Activated naive CD8-positive, alpha-beta T cell treated with anti-CD3 and anti-CD28 coated beads, Interleukin-2, amount 50 U/mL, for 24 hours (primary cell): ENCODE measurements at regions not wholly inside any gene's neighbourhood (a gene's known extent, or its start where the extent isn't known, plus 50 kb on each side); places are given as distances from the start of the nearest gene placed in this dataset.

Experiments
- ATAC-seq: fragments of 150-1000 bp; cut with Tn5 transposase; one replicate; pipeline ENCODE4 v1.10.0; 2021
- DNase-seq: peaks from one replicate; pipeline ENCODE4 v3.0.0; 2021
- H3K27ac Mint-ChIP-seq: one replicate; pipeline ENCODE4 v1.8.0; 2021; ENCODE audit warnings: mild to moderate bottlenecking, mixed read lengths
- H3K27me3 Mint-ChIP-seq: one replicate; pipeline ENCODE4 v1.8.0; 2021; ENCODE audit warnings: mixed read lengths
- H3K36me3 Mint-ChIP-seq: one replicate; pipeline ENCODE4 v1.8.0; 2021; ENCODE audit warnings: low read depth, mixed read lengths
- H3K4me1 Mint-ChIP-seq: one replicate; pipeline ENCODE4 v1.8.0; 2021; ENCODE audit warnings: mixed read lengths
- H3K4me3 Mint-ChIP-seq: one replicate; pipeline ENCODE4 v1.8.0; 2021; ENCODE audit warnings: mild to moderate bottlenecking, moderate library complexity, mixed read lengths
- H3K9me3 Mint-ChIP-seq: one replicate; pipeline ENCODE4 v1.8.0; 2021; ENCODE audit warnings: mixed read lengths

- DNase-seq, result peak; percentile 23
- H3K36me3 Mint-ChIP-seq, result no peaks in the 10 kb centered on the region
- no peak overlapping the region for H3K27ac Mint-ChIP-seq
- H3K4me3 Mint-ChIP-seq, result no peak overlapping the region
- H3K9me3 Mint-ChIP-seq, result no peaks in the 10 kb centered on the region
- ATAC-seq, result peak; percentile 54
- H3K4me1 Mint-ChIP-seq, result peaks cover 3% of the 10 kb centered on the region
- peaks cover 2% of the 10 kb centered on the region for H3K27me3 Mint-ChIP-seq
Observed at GRCh38 chr2:60641811-60642788, 88.6 kb upstream of the BCL11A start.

GRCh38 chr2:60643747-60644146, 90.3 kb upstream of the BCL11A start:
- Mint-ChIP-seq H3K4me3 (no peak overlapping the region), H3K27ac (no peak overlapping the region), H3K36me3 (no peaks in the 10 kb centered on the region), H3K27me3 (peaks cover 2% of the 10 kb centered on the region), H3K4me1 (peaks cover 3% of the 10 kb centered on the region), H3K9me3 (no peaks in the 10 kb centered on the region)
- no peak for ATAC-seq
- no peak for DNase-seq

- peaks cover 3% of the 10 kb centered on the region for H3K4me1 Mint-ChIP-seq
- DNase-seq, result no peak
- no peak overlapping the region for H3K27ac Mint-ChIP-seq
- peaks cover 2% of the 10 kb centered on the region for H3K27me3 Mint-ChIP-seq
- H3K36me3 Mint-ChIP-seq, result no peaks in the 10 kb centered on the region
- no peaks in the 10 kb centered on the region for H3K9me3 Mint-ChIP-seq
- H3K4me3 Mint-ChIP-seq, result no peak overlapping the region
- ATAC-seq, result no peak
Observed at GRCh38 chr2:60644951-60645350, 91.5 kb upstream of the BCL11A start.

GRCh38 chr2:60648191-60648590, 94.7 kb upstream of the BCL11A start:
- H3K36me3 Mint-ChIP-seq, result no peaks in the 10 kb centered on the region
- H3K4me1 Mint-ChIP-seq, result no peaks in the 10 kb centered on the region
- no peak overlapping the region for H3K4me3 Mint-ChIP-seq
- DNase-seq (no peak), ATAC-seq (no peak)
- H3K27me3 Mint-ChIP-seq, result no peaks in the 10 kb centered on the region
- H3K27ac Mint-ChIP-seq, result no peak overlapping the region
- no peaks in the 10 kb centered on the region for H3K9me3 Mint-ChIP-seq

GRCh38 chr2:60649721-60650120, 96.3 kb upstream of the BCL11A start:
- Mint-ChIP-seq H3K36me3 (no peaks in the 10 kb centered on the region), H3K4me1 (no peaks in the 10 kb centered on the region), H3K27me3 (peaks cover 2% of the 10 kb centered on the region), H3K4me3 (no peak overlapping the region), H3K9me3 (no peaks in the 10 kb centered on the region), H3K27ac (no peak overlapping the region)
- DNase-seq (no peak), ATAC-seq (no peak)

GRCh38 chr2:60652832-60653340, 99.4 kb upstream of the BCL11A start:
- Mint-ChIP-seq H3K27me3 (peaks cover 2% of the 10 kb centered on the region), H3K36me3 (no peaks in the 10 kb centered on the region), H3K4me3 (no peak overlapping the region), H3K4me1 (no peaks in the 10 kb centered on the region), H3K27ac (no peak overlapping the region), H3K9me3 (no peaks in the 10 kb centered on the region)
- DNase-seq, result no peak
- no peak for ATAC-seq

- peak; percentile 59 for ATAC-seq
- no peak for DNase-seq
- H3K4me3 Mint-ChIP-seq, result no peak overlapping the region
- no peaks in the 10 kb centered on the region for H3K36me3 Mint-ChIP-seq
- no peaks in the 10 kb centered on the region for H3K9me3 Mint-ChIP-seq
- no peak overlapping the region for H3K27ac Mint-ChIP-seq
- H3K4me1 Mint-ChIP-seq, result peaks cover 6% of the 10 kb centered on the region
- H3K27me3 Mint-ChIP-seq, result peaks cover 5% of the 10 kb centered on the region
Observed at GRCh38 chr2:60657673-60658072, 98.4 kb upstream of the PAPOLG start.

- no peak for ATAC-seq
- Mint-ChIP-seq H3K27me3 (peaks cover 3% of the 10 kb centered on the region), H3K4me3 (no peak overlapping the region), H3K27ac (no peak overlapping the region), H3K9me3 (no peaks in the 10 kb centered on the region), H3K36me3 (no peaks in the 10 kb centered on the region), H3K4me1 (peaks cover 12% of the 10 kb centered on the region)
- DNase-seq, result no peak
Observed at GRCh38 chr2:60659026-60659425, 97.0 kb upstream of the PAPOLG start.

GRCh38 chr2:60661073-60661738, 94.9 kb upstream of the PAPOLG start:
- no peak overlapping the region for H3K27ac Mint-ChIP-seq
- H3K36me3 Mint-ChIP-seq, result no peaks in the 10 kb centered on the region
- H3K9me3 Mint-ChIP-seq, result peaks cover 5% of the 10 kb centered on the region
- H3K4me3 Mint-ChIP-seq, result no peak overlapping the region
- DNase-seq (no peak), ATAC-seq (no peak)
- H3K27me3 Mint-ChIP-seq, result peaks cover 8% of the 10 kb centered on the region
- H3K4me1 Mint-ChIP-seq, result peaks cover 12% of the 10 kb centered on the region

- ATAC-seq (no peak), DNase-seq (no peak)
- Mint-ChIP-seq H3K27ac (no peak overlapping the region), H3K9me3 (peaks cover 5% of the 10 kb centered on the region), H3K4me3 (no peak overlapping the region), H3K36me3 (no peaks in the 10 kb centered on the region), H3K27me3 (peaks cover 8% of the 10 kb centered on the region), H3K4me1 (peaks cover 12% of the 10 kb centered on the region)
Observed at GRCh38 chr2:60662781-60663180, 93.3 kb upstream of the PAPOLG start.

- Mint-ChIP-seq H3K4me1 (peaks cover 3% of the 10 kb centered on the region), H3K27me3 (no peaks in the 10 kb centered on the region), H3K9me3 (no peaks in the 10 kb centered on the region), H3K36me3 (no peaks in the 10 kb centered on the region), H3K4me3 (no peak overlapping the region), H3K27ac (no peak overlapping the region)
- no peak for DNase-seq
- ATAC-seq, result no peak
Observed at GRCh38 chr2:60671966-60672365, 84.1 kb upstream of the PAPOLG start.

- no peak overlapping the region for H3K27ac Mint-ChIP-seq
- peak; percentile 96 for ATAC-seq
- peaks cover 3% of the 10 kb centered on the region for H3K27me3 Mint-ChIP-seq
- H3K4me1 Mint-ChIP-seq, result peaks cover 9% of the 10 kb centered on the region
- no peak overlapping the region for H3K4me3 Mint-ChIP-seq
- no peaks in the 10 kb centered on the region for H3K9me3 Mint-ChIP-seq
- DNase-seq, result peak; percentile 91
- no peaks in the 10 kb centered on the region for H3K36me3 Mint-ChIP-seq
Observed at GRCh38 chr2:60674524-60675165, 81.4 kb upstream of the PAPOLG start.

GRCh38 chr2:60675301-60675700, 80.8 kb upstream of the PAPOLG start:
- no peaks in the 10 kb centered on the region for H3K9me3 Mint-ChIP-seq

GRCh38 chr2:60676706-60677330, 79.2 kb upstream of the PAPOLG start:
- Mint-ChIP-seq H3K27me3 (peaks cover 3% of the 10 kb centered on the region), H3K4me1 (peaks cover 9% of the 10 kb centered on the region), H3K27ac (no peak overlapping the region), H3K4me3 (no peak overlapping the region), H3K9me3 (no peaks in the 10 kb centered on the region), H3K36me3 (no peaks in the 10 kb centered on the region)
- DNase-seq (no peak), ATAC-seq (no peak)

More at GRCh38 chr2:60675301-60675700, 80.8 kb upstream of the PAPOLG start:
- Mint-ChIP-seq H3K4me3 (no peak overlapping the region), H3K27ac (no peak overlapping the region), H3K27me3 (peaks cover 3% of the 10 kb centered on the region), H3K4me1 (peaks cover 9% of the 10 kb centered on the region), H3K36me3 (no peaks in the 10 kb centered on the region)
- DNase-seq (no peak), ATAC-seq (no peak)
